Neural cell (in vitro differentiated cells): ENCODE measurements at regions not wholly inside any gene's neighbourhood (a gene's known extent, or its start where the extent isn't known, plus 50 kb on each side); places are given as distances from the start of the nearest gene placed in this dataset.
A peak's percentile ranks its signal among the peaks of the same experiment; 100 is the strongest.

ENCODE experiments used
- EP300 ChIP-seq: fragments of 450-650 bp; conservative IDR thresholded peaks from 2 replicates; pipeline ENCODE4 v1.6.1; 2014; ENCODE audit warnings: antibody characterized with exemption, mild to moderate bottlenecking, moderate library complexity; ENCODE audit not compliant: poor library complexity, severe bottlenecking
- EZH2 ChIP-seq: fragments of 200-600, 300-800 bp; shearing (Covaris generic), sonication (generic); IDR thresholded peaks from 2 replicates; pipeline ENCODE4 v1.6.1; 2014; ENCODE audit warnings: antibody characterized with exemption, low read length, borderline replicate concordance, mild to moderate bottlenecking; ENCODE audit not compliant: insufficient read depth, poor library complexity, severe bottlenecking
- MXI1 ChIP-seq: fragments of 450-650 bp; conservative IDR thresholded peaks from 2 replicates; pipeline ENCODE4 v1.6.1; 2014; ENCODE audit warnings: antibody characterized with exemption, mild to moderate bottlenecking; ENCODE audit not compliant: poor library complexity, severe bottlenecking
- RAD21 ChIP-seq: fragments of 450-650 bp; conservative IDR thresholded peaks from 2 replicates; pipeline ENCODE4 v1.6.1; 2014; ENCODE audit warnings: antibody characterized with exemption, mild to moderate bottlenecking, moderate library complexity
- SMC3 ChIP-seq: fragments of 450-650 bp; conservative IDR thresholded peaks from 2 replicates; pipeline ENCODE4 v1.6.1; 2014; ENCODE audit warnings: antibody characterized with exemption, mild to moderate bottlenecking, moderate library complexity; ENCODE audit not compliant: poor library complexity
- TAF1 ChIP-seq: IDR thresholded peaks from 2 replicates; pipeline ENCODE4 v1.6.1; 2012; ENCODE audit warnings: low read depth
- TF ChIP-seq, protein P1 (sequence below): fragments of 450-650 bp; IDR thresholded peaks from 2 replicates; pipeline ENCODE4 v1.5.1; 2014; ENCODE audit warnings: antibody characterized with exemption, mild to moderate bottlenecking, moderate library complexity; ENCODE audit not compliant: poor library complexity, severe bottlenecking
- TF ChIP-seq, protein P2 (sequence below): IDR thresholded peaks from 2 replicates; pipeline ENCODE4 v1.6.1; 2012; ENCODE audit warnings: borderline replicate concordance

DNA sequence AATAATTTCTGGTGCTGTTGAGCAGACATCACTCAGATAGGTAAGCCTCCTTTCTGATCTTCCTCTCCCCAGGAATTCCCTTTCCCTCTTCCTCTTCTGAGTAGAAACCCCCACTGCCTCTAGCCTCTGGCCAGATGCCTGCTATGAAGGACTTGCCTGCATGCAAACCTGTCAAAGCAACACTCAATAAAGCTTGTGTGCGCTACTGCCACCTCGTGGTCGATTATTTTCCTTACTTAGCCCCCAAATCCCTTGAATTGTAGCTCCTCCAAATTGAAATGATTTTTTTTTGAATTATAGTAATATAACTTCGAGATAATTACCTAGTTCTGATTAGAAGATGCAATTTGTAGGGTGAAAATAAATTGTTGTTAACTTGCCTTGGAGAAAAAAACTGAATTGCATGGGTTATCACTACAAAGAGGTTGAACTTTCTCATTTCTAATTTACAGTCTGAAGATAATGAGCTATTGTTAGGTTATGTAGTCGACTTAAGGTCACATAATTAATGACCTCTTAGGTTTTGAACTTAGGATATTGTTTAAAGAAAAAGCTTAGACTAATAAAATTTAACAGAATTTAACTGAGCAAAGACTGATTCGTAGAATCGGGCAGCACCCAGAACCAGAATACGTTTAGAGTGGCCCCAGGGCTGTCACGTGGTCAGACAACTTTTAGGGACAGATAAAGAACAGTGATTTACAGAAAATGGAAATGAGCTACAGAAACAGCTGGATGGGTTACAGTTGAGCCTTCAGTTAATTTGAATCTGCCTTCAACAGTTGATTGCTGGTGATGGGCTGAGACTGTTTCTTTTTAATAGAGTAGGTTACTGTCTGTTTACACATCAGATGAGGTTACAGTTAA is 269.3 kb downstream of the ARPP21 start:
- TF ChIP-seq, protein P1, sequence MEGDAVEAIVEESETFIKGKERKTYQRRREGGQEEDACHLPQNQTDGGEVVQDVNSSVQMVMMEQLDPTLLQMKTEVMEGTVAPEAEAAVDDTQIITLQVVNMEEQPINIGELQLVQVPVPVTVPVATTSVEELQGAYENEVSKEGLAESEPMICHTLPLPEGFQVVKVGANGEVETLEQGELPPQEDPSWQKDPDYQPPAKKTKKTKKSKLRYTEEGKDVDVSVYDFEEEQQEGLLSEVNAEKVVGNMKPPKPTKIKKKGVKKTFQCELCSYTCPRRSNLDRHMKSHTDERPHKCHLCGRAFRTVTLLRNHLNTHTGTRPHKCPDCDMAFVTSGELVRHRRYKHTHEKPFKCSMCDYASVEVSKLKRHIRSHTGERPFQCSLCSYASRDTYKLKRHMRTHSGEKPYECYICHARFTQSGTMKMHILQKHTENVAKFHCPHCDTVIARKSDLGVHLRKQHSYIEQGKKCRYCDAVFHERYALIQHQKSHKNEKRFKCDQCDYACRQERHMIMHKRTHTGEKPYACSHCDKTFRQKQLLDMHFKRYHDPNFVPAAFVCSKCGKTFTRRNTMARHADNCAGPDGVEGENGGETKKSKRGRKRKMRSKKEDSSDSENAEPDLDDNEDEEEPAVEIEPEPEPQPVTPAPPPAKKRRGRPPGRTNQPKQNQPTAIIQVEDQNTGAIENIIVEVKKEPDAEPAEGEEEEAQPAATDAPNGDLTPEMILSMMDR = peak; percentile 80
- TF ChIP-seq TAF1 = no peak
- TF ChIP-seq, protein P2, sequence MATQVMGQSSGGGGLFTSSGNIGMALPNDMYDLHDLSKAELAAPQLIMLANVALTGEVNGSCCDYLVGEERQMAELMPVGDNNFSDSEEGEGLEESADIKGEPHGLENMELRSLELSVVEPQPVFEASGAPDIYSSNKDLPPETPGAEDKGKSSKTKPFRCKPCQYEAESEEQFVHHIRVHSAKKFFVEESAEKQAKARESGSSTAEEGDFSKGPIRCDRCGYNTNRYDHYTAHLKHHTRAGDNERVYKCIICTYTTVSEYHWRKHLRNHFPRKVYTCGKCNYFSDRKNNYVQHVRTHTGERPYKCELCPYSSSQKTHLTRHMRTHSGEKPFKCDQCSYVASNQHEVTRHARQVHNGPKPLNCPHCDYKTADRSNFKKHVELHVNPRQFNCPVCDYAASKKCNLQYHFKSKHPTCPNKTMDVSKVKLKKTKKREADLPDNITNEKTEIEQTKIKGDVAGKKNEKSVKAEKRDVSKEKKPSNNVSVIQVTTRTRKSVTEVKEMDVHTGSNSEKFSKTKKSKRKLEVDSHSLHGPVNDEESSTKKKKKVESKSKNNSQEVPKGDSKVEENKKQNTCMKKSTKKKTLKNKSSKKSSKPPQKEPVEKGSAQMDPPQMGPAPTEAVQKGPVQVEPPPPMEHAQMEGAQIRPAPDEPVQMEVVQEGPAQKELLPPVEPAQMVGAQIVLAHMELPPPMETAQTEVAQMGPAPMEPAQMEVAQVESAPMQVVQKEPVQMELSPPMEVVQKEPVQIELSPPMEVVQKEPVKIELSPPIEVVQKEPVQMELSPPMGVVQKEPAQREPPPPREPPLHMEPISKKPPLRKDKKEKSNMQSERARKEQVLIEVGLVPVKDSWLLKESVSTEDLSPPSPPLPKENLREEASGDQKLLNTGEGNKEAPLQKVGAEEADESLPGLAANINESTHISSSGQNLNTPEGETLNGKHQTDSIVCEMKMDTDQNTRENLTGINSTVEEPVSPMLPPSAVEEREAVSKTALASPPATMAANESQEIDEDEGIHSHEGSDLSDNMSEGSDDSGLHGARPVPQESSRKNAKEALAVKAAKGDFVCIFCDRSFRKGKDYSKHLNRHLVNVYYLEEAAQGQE = no peak
- no peak for TF ChIP-seq MXI1
- no peak for TF ChIP-seq EZH2
- TF ChIP-seq EP300 = no peak
- peak; percentile 84 for TF ChIP-seq SMC3
- peak; percentile 83 for TF ChIP-seq RAD21
